ENCODE measurements at regions not wholly inside any gene's neighbourhood (a gene's known extent, or its start where the extent isn't known, plus 50 kb on each side); places are given as distances from the start of the nearest gene placed in this dataset.

GRCh38 chr9:81823672-81824554 is 104.3 kb upstream of the SPATA31D4 start:
- no peak for TF ChIP-seq CTCF (IDR thresholded peaks at IDR 0.05)
- TF ChIP-seq POLR2A (IDR thresholded peaks at IDR 0.05) = no peak
